HG02938 (cell line): ENCODE measurements at regions not wholly inside any gene's neighbourhood (a gene's known extent, or its start where the extent isn't known, plus 50 kb on each side); places are given as distances from the start of the nearest gene placed in this dataset.
"Not testable (repeated sequence)": the region's sequence is repeated elsewhere in the genome, so short reads cannot be mapped to it uniquely, and the experiment has no call there.

Experiments
- ATAC-seq: cut with Tn5 transposase; IDR thresholded peaks from one replicate; pipeline ENCODE4 v1.9.1; 2021; ENCODE audit warnings: mild to moderate bottlenecking, moderate library complexity; ENCODE audit not compliant: unreplicated experiment

- not testable (repeated sequence) for ATAC-seq
Measured at GRCh38 chr7:153765869-153766268, 286.3 kb upstream of the DPP6 start.

GRCh38 chr7:153766926-153767325, 285.3 kb upstream of the DPP6 start:
- ATAC-seq: not testable (repeated sequence)

- no peak for ATAC-seq
Measured at GRCh38 chr7:153772966-153773365, 279.2 kb upstream of the DPP6 start.

GRCh38 chr7:153776940-153777339, 275.3 kb upstream of the DPP6 start:
- not testable (repeated sequence) for ATAC-seq

DNA sequence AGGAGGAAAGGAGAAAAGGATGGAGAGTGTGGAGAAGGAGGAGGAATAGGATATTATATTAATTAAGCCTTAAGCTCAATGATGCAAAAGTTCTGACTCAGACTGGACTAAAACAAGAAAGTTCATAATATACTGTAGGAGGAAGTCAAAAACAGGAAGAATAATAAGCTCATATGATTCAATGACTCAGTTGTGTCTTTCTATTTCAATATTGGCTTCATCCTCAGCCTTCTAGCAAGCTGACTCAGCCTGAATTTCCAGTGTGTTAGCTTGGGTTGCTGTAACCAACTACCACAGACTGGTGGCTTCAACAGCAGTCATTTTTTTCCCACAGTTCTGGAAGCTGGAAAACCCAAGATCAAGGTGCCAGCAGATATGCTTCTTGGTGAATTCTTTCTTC, 254.8 kb upstream of the DPP6 start:
- ATAC-seq: not testable (repeated sequence)

- no peak for ATAC-seq
Measured at GRCh38 chr7:153808117-153808516, 244.1 kb upstream of the DPP6 start.

DNA sequence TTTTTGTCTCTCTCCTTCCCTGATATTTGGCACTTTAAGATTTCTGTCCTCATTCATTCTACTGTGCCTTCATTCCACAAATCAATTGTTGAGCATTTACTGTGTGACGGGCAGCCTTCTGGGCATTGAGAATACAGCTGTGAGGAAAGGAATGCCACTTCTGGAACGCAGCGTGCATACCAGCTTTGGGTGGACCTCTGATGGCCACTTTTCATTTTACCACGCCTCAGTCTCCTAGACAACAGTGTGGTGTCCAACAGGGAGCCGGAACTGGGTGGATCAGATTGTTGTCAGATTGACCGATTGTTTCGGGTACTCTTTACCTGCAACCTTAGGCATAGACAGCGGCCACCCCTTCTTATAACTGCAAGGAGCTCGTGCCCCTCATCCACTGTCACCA, 222.7 kb upstream of the DPP6 start:
- no peak for ATAC-seq

- no peak for ATAC-seq
Measured at GRCh38 chr7:153832160-153832559, 220.0 kb upstream of the DPP6 start.

- ATAC-seq: no peak
Measured at GRCh38 chr7:153835103-153835502, 217.1 kb upstream of the DPP6 start.

- ATAC-seq: no peak
Measured at GRCh38 chr7:153835712-153836265, 216.4 kb upstream of the DPP6 start.

GRCh38 chr7:153838591-153838990, 213.6 kb upstream of the DPP6 start:
- ATAC-seq: no peak

GRCh38 chr7:153840861-153841260, 211.3 kb upstream of the DPP6 start:
- no peak for ATAC-seq

- ATAC-seq: no peak
Measured at GRCh38 chr7:153847828-153848227, 204.4 kb upstream of the DPP6 start.

- no peak for ATAC-seq
Measured at GRCh38 chr7:153852261-153852660, 199.9 kb upstream of the DPP6 start.

- ATAC-seq: no peak
Measured at GRCh38 chr7:153858355-153858754, 193.8 kb upstream of the DPP6 start.

- ATAC-seq: no peak
Measured at GRCh38 chr7:153859239-153859638, 193.0 kb upstream of the DPP6 start.

- no peak for ATAC-seq
Measured at GRCh38 chr7:153886506-153887441, 165.4 kb upstream of the DPP6 start.

DNA sequence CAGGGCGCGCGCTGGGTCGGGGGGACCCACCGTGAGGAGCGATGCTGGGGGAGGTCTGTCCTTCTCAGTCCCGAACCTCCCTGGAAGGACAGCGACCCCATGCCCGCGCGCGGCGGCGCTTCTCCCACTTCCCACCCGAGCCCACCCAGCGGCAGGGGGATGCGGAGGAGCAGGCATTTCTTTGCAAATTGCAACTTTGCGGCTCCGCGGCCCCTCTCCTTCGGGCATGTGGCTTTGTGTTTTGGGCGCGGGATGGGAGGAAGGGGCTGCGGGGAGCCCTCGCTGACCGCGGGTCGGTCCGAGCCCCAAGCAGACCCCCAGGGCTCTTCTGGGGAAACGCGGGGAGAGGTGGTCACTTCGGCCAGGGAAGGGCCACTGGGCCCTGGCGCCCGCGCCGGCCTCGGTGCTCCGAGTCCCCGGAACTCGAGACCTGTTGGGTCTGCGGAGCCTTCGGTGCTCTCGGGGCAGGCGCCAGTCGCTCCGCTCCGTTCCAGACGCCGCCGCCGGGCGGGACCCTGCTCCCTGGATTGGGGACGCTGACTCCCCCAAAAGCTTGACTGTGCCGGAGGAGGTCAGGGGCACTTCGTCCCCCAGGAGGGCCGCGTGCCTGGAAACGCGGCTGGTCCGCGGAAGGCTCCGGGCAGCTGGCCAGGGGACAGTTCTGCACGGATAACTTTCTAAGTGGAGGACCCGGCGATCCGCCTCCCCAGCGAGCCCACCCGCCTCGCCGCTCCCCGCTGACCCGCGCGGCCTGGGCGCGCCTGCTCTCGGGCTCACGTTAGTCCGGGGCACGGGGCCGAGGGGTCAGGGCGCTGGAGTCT, 164.2 kb upstream of the DPP6 start:
- no peak for ATAC-seq

- no peak for ATAC-seq
Measured at GRCh38 chr7:153891990-153892389, 160.2 kb upstream of the DPP6 start.

DNA sequence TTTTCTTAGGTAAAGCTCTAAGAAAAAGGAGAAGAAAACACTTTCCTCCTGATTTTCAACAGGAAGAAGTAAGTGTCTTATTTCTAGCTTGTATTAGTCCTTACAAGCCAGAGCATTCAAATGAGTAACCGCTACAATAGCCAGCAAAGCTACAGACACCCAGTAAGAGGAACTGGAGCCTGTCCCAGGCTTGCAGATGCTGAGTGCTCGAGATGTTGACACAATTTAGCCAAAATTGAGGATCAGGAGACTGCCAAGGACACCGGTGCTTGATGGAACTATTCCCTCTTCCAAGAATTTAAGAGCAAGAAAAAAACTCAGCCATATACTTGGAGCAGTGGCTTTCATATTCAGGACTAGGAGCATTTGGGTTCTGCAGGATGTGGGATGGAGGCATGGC, 149.3 kb upstream of the DPP6 start:
- no peak for ATAC-seq

DNA sequence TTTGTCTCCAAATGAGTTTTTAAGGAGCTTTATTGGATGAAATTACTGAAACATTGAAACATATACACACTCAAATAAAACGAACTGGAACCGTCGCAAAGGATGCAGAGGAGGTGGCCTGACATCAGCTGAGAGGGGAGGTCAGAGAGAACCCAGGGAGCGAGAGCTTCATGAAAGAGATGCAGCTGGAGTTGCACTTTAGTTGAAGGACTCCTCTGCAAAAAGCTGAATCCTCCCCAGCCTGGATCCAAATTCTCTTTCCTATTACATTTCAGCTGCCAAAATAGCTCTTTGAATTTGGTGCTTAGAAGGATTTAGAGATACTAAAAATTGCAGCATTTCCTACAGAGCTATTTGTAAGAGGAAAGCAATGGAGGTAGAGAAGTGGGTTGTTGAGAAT, 140.0 kb upstream of the DPP6 start:
- ATAC-seq: no peak

- ATAC-seq: no peak
Measured at GRCh38 chr7:153920126-153920525, 132.1 kb upstream of the DPP6 start.
